CD4-positive, alpha-beta memory T cell (primary cell): ENCODE measurements at regions not wholly inside any gene's neighbourhood (a gene's known extent, or its start where the extent isn't known, plus 50 kb on each side); places are given as distances from the start of the nearest gene placed in this dataset.

Source experiments
- CTCF ChIA-PET: fragments of 350-600 bp; sonication (Branson Sonifier 250); formaldehyde crosslinking; loops from one replicate; lab custom pipeline; 2021; ENCODE audit warnings: inconsistent platforms; ENCODE audit not compliant: partially characterized antibody; lab: Charles Lee
- POLR2A ChIA-PET: fragments of 350-600 bp; sonication (Branson Sonifier 250); formaldehyde crosslinking; loops from one replicate; lab custom pipeline; 2021; ENCODE audit not compliant: partially characterized antibody; lab: Charles Lee
- DNase-seq, 5 donors: peaks; one replicate each; pipeline versions ENCODE4 v3.0.0 to v3.0.0-alpha.2; 2020 to 2022; ENCODE audit warnings: mixed read lengths in 1 of 5
- H3K27ac ChIP-seq: one replicate; pipeline ENCODE4 v1.7.0; 2013; ENCODE audit warnings: low read depth, low read length
- H3K27me3 ChIP-seq: 2 replicates; pipeline ENCODE4 v1.7.0; 2013; ENCODE audit warnings: mild to moderate bottlenecking, low read length, moderate library complexity; ENCODE audit not compliant: insufficient read depth
- H3K36me3 ChIP-seq: 2 replicates; pipeline ENCODE4 v1.7.0; 2013; ENCODE audit warnings: mild to moderate bottlenecking, low read length, moderate library complexity; ENCODE audit not compliant: insufficient read depth
- H3K4me1 ChIP-seq: 2 replicates; pipeline ENCODE4 v1.7.0; 2013; ENCODE audit warnings: mild to moderate bottlenecking, low read length, moderate library complexity; ENCODE audit not compliant: insufficient read depth
- H3K4me3 ChIP-seq, 2 donors: one replicate each; pipeline ENCODE4 v1.7.0; 2013; ENCODE audit warnings: low read length in 2 of 2, mild to moderate bottlenecking in 1 of 2
- H3K9me3 ChIP-seq, 2 donors: one replicate each; pipeline ENCODE4 v1.7.0; 2013; ENCODE audit warnings: low read length in 2 of 2, control low read depth in 1 of 2; ENCODE audit not compliant: control insufficient read depth in 1 of 2
- H3K27ac Mint-ChIP-seq, 7 donors: one replicate each; pipeline ENCODE4 v1.8.0; 2020 to 2021; ENCODE audit warnings: mixed read lengths in 7 of 7, mild to moderate bottlenecking in 6 of 7, inconsistent platforms in 3 of 7, moderate library complexity in 3 of 7
- H3K27me3 Mint-ChIP-seq, 2 donors: one replicate each; pipeline ENCODE4 v1.8.0; 2020 to 2021; ENCODE audit warnings: mixed read lengths in 2 of 2
- H3K36me3 Mint-ChIP-seq, 2 donors: one replicate each; pipeline ENCODE4 v1.8.0; 2020 to 2021; ENCODE audit warnings: mixed read lengths in 2 of 2, inconsistent platforms in 1 of 2, mild to moderate bottlenecking in 1 of 2
- H3K4me1 Mint-ChIP-seq, 4 donors: one replicate each; pipeline ENCODE4 v1.8.0; 2020 to 2021; ENCODE audit warnings: mixed read lengths in 4 of 4, mild to moderate bottlenecking in 1 of 4
- H3K4me3 Mint-ChIP-seq, 8 donors: one replicate each; pipeline ENCODE4 v1.8.0; 2020 to 2021; ENCODE audit warnings: mixed read lengths in 8 of 8, mild to moderate bottlenecking in 7 of 8, moderate library complexity in 6 of 8, inconsistent platforms in 3 of 8
- H3K9me3 Mint-ChIP-seq, 8 donors: one replicate each; pipeline ENCODE4 v1.8.0; 2020 to 2021; ENCODE audit warnings: mixed read lengths in 8 of 8, mild to moderate bottlenecking in 5 of 8, inconsistent platforms in 3 of 8, moderate library complexity in 1 of 8
- intact Hi-C: fragments of 100-400 bp; cut with micrococcal nuclease; formaldehyde crosslinking; loops from one replicate; pipeline ENCODE4 v1.15.1; 2023

DNA sequence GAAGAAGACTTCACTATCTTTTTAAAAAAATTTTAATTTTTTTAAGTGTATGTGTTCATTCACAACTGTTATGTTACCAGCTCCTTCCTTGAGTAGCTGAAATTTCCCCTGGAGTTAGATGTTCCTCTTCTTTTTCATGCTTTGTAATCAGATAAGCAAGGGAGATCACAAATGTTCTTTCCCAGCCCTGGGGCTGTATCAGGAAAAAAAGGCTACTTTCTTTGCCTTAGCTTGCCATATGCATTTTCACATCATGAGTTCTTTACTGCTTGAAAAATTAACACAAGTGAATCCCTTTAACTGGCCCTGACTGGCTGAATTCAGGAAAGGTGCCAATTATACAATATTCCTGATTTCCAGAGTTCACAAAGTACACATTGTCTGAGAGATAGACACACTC is 353.2 kb upstream of the ATP11B start:
- ChIA-PET POLR2A (no interaction called here), CTCF (no interaction called here)
- Histone ChIP-seq H3K4me3 (no peak overlapping the region), H3K4me1 (no peaks in the 10 kb centered on the region), H3K36me3 (no peaks in the 10 kb centered on the region), H3K27me3 (no peaks in the 10 kb centered on the region), H3K9me3 (no peaks in the 10 kb centered on the region), H3K27ac (no peak overlapping the region)
- no peaks in the 10 kb centered on the region for H3K4me1 Mint-ChIP-seq
- no peaks in the 10 kb centered on the region for H3K36me3 Mint-ChIP-seq
- no peak for DNase-seq
- H3K9me3 Mint-ChIP-seq: peaks cover 0 to 7% (median 0%) of the 10 kb centered on the region in 8 donors
- H3K27me3 Mint-ChIP-seq: peaks cover 0 to under 1% of the 10 kb centered on the region in 2 donors
- intact Hi-C loops: no loop called here
- no peak overlapping the region for H3K27ac Mint-ChIP-seq
- H3K4me3 Mint-ChIP-seq: no peak overlapping the region

DNA sequence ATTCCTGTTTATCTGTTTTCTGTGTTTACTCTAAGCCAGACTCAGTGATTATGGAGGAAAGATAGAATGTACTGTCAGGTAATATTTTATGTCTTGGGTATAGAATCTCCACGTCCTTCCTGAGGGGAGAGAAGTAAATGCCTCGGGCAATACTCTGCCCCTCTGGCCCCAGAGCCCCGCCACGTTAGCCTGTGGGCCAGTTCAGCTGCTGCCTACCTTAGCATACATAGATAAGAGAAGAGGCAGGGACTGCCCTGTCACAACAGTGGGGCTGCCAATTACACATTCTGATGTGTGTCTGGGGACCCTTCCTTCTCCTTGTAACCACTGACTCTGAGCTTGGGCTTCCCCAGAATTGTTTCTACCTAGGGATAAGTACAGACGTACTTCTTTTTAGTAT is 347.7 kb upstream of the ATP11B start:
- H3K36me3 Mint-ChIP-seq: no peaks in the 10 kb centered on the region
- H3K4me3 Mint-ChIP-seq: no peak overlapping the region
- Histone ChIP-seq H3K4me1 (no peaks in the 10 kb centered on the region), H3K9me3 (no peaks in the 10 kb centered on the region), H3K27me3 (no peaks in the 10 kb centered on the region), H3K4me3 (no peak overlapping the region), H3K27ac (no peak overlapping the region), H3K36me3 (no peaks in the 10 kb centered on the region)
- no peaks in the 10 kb centered on the region for H3K27me3 Mint-ChIP-seq
- peaks cover 0 to 3% (median 0%) of the 10 kb centered on the region in 8 donors for H3K9me3 Mint-ChIP-seq
- no peaks in the 10 kb centered on the region for H3K4me1 Mint-ChIP-seq
- ChIA-PET CTCF (no interaction called here), POLR2A (no interaction called here)
- no peak for DNase-seq
- H3K27ac Mint-ChIP-seq: no peak overlapping the region
- intact Hi-C loops: no loop called here

DNA sequence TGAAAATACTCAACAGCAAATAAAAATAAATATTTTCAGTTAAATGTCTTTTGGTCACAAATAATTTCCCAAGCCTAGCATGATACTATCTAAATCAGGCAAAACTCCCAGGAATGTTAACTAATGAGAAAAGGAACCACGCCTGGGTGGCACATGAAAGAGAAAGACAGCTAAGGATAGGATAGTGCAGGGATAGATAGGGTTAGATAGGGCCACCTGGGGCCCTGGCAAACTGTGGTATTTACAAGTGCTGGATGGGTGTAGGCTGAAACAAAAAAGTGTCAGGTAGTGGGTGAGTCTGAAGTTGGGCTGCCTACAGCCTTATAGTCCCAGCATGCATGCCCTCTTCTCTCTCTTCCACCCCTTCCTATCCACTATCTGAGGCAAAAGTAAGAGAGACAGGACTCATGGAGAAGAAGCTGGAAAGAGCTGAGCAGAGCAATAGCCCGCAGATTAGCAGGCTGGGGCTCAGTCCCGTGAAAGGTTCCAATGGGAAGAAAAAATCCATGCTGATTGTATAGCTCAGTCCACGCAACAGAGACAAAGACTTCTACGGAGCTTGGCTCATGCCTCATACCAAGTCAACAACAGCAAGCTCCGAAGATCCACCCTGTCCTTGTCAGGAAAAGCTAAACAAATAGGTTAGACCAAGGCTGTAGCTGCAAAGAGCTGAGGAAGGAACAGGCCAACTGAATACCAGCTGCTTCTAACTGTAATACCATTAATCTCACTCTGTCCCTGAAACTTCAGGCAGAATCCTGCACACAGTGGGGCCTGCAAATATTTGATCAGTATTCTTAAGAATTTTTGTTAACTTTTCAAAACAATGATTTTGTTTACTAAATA is 342.1 kb upstream of the ATP11B start:
- H3K27ac ChIP-seq: no peak overlapping the region
- Mint-ChIP-seq H3K4me3 (no peak overlapping the region), H3K27ac (no peak overlapping the region), H3K4me1 (no peaks in the 10 kb centered on the region), H3K27me3 (no peaks in the 10 kb centered on the region), H3K36me3 (no peaks in the 10 kb centered on the region), H3K9me3 (no peaks in the 10 kb centered on the region)
- no peak overlapping the region for H3K4me3 ChIP-seq
- H3K9me3 ChIP-seq: no peaks in the 10 kb centered on the region
- no peaks in the 10 kb centered on the region for H3K4me1 ChIP-seq
- H3K27me3 ChIP-seq: no peaks in the 10 kb centered on the region
- DNase-seq: no peak
- CTCF ChIA-PET: no interaction called here
- intact Hi-C loops: no loop called here
- H3K36me3 ChIP-seq: no peaks in the 10 kb centered on the region
- POLR2A ChIA-PET: no interaction called here

DNA sequence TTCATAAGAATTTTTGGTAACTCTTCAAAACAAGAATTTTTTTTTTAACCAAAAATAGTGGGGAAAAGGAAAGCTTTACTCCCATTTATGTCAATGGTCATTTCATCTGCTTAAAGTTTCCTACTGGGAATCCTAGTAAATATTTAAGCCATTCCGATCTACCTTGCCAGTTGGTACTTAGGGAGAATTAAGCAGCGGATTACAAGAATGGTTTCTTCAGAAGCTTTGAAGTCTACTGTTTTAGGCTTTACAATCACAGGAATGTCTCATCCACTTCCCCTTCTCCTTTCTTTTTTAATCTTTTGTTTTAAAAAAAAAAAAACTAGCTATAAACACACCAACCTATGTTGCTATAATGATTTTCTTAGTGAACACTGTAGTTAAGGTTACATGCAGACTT is 341.4 kb upstream of the ATP11B start:
- Histone ChIP-seq H3K36me3 (no peaks in the 10 kb centered on the region), H3K9me3 (no peaks in the 10 kb centered on the region), H3K4me1 (no peaks in the 10 kb centered on the region), H3K27me3 (no peaks in the 10 kb centered on the region), H3K4me3 (no peak overlapping the region), H3K27ac (no peak overlapping the region)
- Mint-ChIP-seq H3K27me3 (peaks cover 0 to 1% of the 10 kb centered on the region in 2 donors), H3K4me3 (no peak overlapping the region), H3K9me3 (no peaks in the 10 kb centered on the region), H3K4me1 (no peaks in the 10 kb centered on the region), H3K27ac (no peak overlapping the region), H3K36me3 (no peaks in the 10 kb centered on the region)
- ChIA-PET POLR2A (no interaction called here), CTCF (no interaction called here)
- intact Hi-C loops: no loop called here
- no peak for DNase-seq

- DNase-seq: no peak
- intact Hi-C loops: no loop called here
- H3K9me3 ChIP-seq: no peaks in the 10 kb centered on the region
- no peaks in the 10 kb centered on the region for H3K36me3 Mint-ChIP-seq
- H3K4me1 ChIP-seq: no peaks in the 10 kb centered on the region
- CTCF ChIA-PET: no interaction called here
- no peaks in the 10 kb centered on the region for H3K4me1 Mint-ChIP-seq
- H3K36me3 ChIP-seq: no peaks in the 10 kb centered on the region
- H3K27ac Mint-ChIP-seq: no peak overlapping the region
- no peak overlapping the region for H3K4me3 Mint-ChIP-seq
- H3K9me3 Mint-ChIP-seq: peaks cover 0 to 6% (median 0%) of the 10 kb centered on the region in 8 donors
- no peaks in the 10 kb centered on the region for H3K27me3 ChIP-seq
- no peak overlapping the region for H3K4me3 ChIP-seq
- POLR2A ChIA-PET: no interaction called here
- H3K27ac ChIP-seq: no peak overlapping the region
- peaks cover 0 to 3% of the 10 kb centered on the region in 2 donors for H3K27me3 Mint-ChIP-seq
These were observed 338.3 kb upstream of the ATP11B start for GRCh38 chr3:182455011-182455410.

DNA sequence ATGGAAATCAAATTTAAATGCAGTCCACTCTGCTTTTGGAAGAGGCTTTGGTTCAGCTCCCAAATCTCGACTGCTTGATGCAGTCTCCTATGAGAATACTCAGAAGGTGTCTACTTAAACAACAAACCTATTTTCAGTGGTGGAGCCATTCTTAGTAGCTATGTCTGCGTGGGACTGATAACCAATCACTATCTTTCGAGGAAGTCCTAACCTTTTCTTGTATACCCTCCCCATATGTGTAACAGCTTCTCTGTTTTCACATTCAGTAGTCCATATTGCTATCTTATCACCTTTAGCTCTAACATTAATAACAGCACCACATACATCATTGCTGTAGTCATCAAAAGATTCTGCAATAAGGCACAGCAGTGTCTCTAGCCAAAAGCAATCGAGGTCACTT is 333.0 kb upstream of the ATP11B start:
- H3K4me3 Mint-ChIP-seq: no peak overlapping the region

GRCh38 chr3:182462152-182462551 is 331.2 kb upstream of the ATP11B start:
- H3K9me3 Mint-ChIP-seq: peaks cover 0 to 7% (median 2%) of the 10 kb centered on the region in 8 donors
- no peaks in the 10 kb centered on the region for H3K36me3 ChIP-seq
- H3K4me3 Mint-ChIP-seq: no peak overlapping the region
- no peak overlapping the region for H3K27ac ChIP-seq
- H3K9me3 ChIP-seq: no peaks in the 10 kb centered on the region
- no peaks in the 10 kb centered on the region for H3K36me3 Mint-ChIP-seq
- DNase-seq: no peak
- POLR2A ChIA-PET: no interaction called here
- no peaks in the 10 kb centered on the region for H3K27me3 ChIP-seq
- no peak overlapping the region for H3K4me3 ChIP-seq
- CTCF ChIA-PET: no interaction called here
- H3K27ac Mint-ChIP-seq: no peak overlapping the region
- H3K4me1 Mint-ChIP-seq: no peaks in the 10 kb centered on the region
- peaks cover 2% of the 10 kb centered on the region in 2 donors for H3K27me3 Mint-ChIP-seq
- intact Hi-C loops: no loop called here
- no peaks in the 10 kb centered on the region for H3K4me1 ChIP-seq

More for the DNA sequence above, 333.0 kb upstream of the ATP11B start:
- no peak overlapping the region for H3K4me3 ChIP-seq
- no peaks in the 10 kb centered on the region for H3K27me3 ChIP-seq
- intact Hi-C loops: no loop called here
- no peak overlapping the region for H3K27ac ChIP-seq
- H3K9me3 ChIP-seq: no peaks in the 10 kb centered on the region
- H3K36me3 ChIP-seq: no peaks in the 10 kb centered on the region
- CTCF ChIA-PET: no interaction called here
- POLR2A ChIA-PET: no interaction called here
- no peak for DNase-seq
- no peaks in the 10 kb centered on the region for H3K4me1 ChIP-seq
- Mint-ChIP-seq H3K27me3 (peaks cover 2 to 3% of the 10 kb centered on the region in 2 donors), H3K9me3 (peaks cover 0 to 7% (median 2%) of the 10 kb centered on the region in 8 donors), H3K36me3 (no peaks in the 10 kb centered on the region), H3K4me1 (no peaks in the 10 kb centered on the region), H3K27ac (no peak overlapping the region)
